HEK293T (cell line): ENCODE measurements at regions not wholly inside any gene's neighbourhood (a gene's known extent, or its start where the extent isn't known, plus 50 kb on each side); places are given as distances from the start of the nearest gene placed in this dataset.

Source experiments
- CTCF ChIA-PET: fragments of 350-600 bp; formaldehyde crosslinking; extraction: SDS; loops from one replicate; lab custom pipeline; 2021; ENCODE audit warnings: antibody characterized with exemption, inconsistent platforms; lab: Yijun Ruan, JAX
- POLR2A ChIA-PET: fragments of 350-600 bp; formaldehyde crosslinking; extraction: SDS; loops from one replicate; lab custom pipeline; 2020; ENCODE audit warnings: antibody characterized with exemption, inconsistent platforms; lab: Yijun Ruan, JAX
- DNase-seq: peaks from one replicate; pipeline ENCODE4 v3.0.0; 2012; ENCODE audit warnings: mixed read lengths; ENCODE audit errors: extremely low spot score
- ARNT ChIP-seq: fragments of 450-650 bp; IDR thresholded peaks from 2 replicates; pipeline ENCODE4 v1.6.1; 2017; ENCODE audit warnings: mild to moderate bottlenecking
- BHLHE40 ChIP-seq: fragments of 450-650 bp; IDR thresholded peaks from 2 replicates; pipeline ENCODE4 v1.6.1; 2016; ENCODE audit warnings: mild to moderate bottlenecking, moderate library complexity, borderline replicate concordance
- CTBP1 ChIP-seq: fragments of 450-650 bp; IDR thresholded peaks from 2 replicates; pipeline ENCODE4 v1.6.1; 2016; ENCODE audit warnings: borderline replicate concordance
- ELF4 ChIP-seq: fragments of 450-650 bp; IDR thresholded peaks from 2 replicates; pipeline ENCODE4 v1.6.1; 2017; ENCODE audit warnings: antibody characterized with exemption
- FOXA1 ChIP-seq: fragments of 450-650 bp; IDR thresholded peaks from 2 replicates; pipeline ENCODE4 v1.6.1; 2016; ENCODE audit warnings: mild to moderate bottlenecking
- FOXK2 ChIP-seq: fragments of 450-650 bp; IDR thresholded peaks from 2 replicates; pipeline ENCODE4 v1.6.1; 2016; ENCODE audit warnings: mild to moderate bottlenecking
- FOXM1 ChIP-seq: fragments of 450-650 bp; IDR thresholded peaks from 2 replicates; pipeline ENCODE4 v1.6.1; 2017; ENCODE audit warnings: mild to moderate bottlenecking, borderline replicate concordance
- HDGF ChIP-seq: fragments of 450-650 bp; IDR thresholded peaks from 2 replicates; pipeline ENCODE4 v1.6.1; 2017; ENCODE audit warnings: antibody characterized with exemption, borderline replicate concordance
- L3MBTL2 ChIP-seq: fragments of 450-650 bp; conservative IDR thresholded peaks from 2 replicates; pipeline ENCODE4 v1.6.1; 2016; ENCODE audit warnings: mild to moderate bottlenecking
- LEF1 ChIP-seq: fragments of 450-650 bp; IDR thresholded peaks from 2 replicates; pipeline ENCODE4 v1.6.1; 2017; ENCODE audit warnings: mild to moderate bottlenecking, borderline replicate concordance
- NFRKB ChIP-seq: fragments of 450-650 bp; IDR thresholded peaks from 2 replicates; pipeline ENCODE4 v1.6.1; 2016; ENCODE audit warnings: mild to moderate bottlenecking, moderate library complexity
- SP1 ChIP-seq: fragments of 450-650 bp; IDR thresholded peaks from 2 replicates; pipeline ENCODE4 v1.6.1; 2017
- SUZ12 ChIP-seq: fragments of 450-650 bp; IDR thresholded peaks from 2 replicates; pipeline ENCODE4 v1.6.1; 2016; ENCODE audit warnings: mild to moderate bottlenecking
- TARDBP ChIP-seq: fragments of 450-650 bp; IDR thresholded peaks from 2 replicates; pipeline ENCODE4 v1.6.1; 2016
- ZNF384 ChIP-seq: fragments of 450-650 bp; IDR thresholded peaks from 2 replicates; pipeline ENCODE4 v1.6.1; 2016
- TF ChIP-seq, protein P1 (sequence below): fragments of 450-650 bp; IDR thresholded peaks from 2 replicates; pipeline ENCODE4 v1.6.1; 2016

- no peak for TF ChIP-seq SP1
- no peak for TF ChIP-seq CTBP1
- no peak for TF ChIP-seq FOXM1
- TF ChIP-seq BHLHE40 = no peak
- no peak for TF ChIP-seq NFRKB
- TF ChIP-seq L3MBTL2 = no peak
- no peak for DNase-seq
- CTCF ChIA-PET = no interaction called here
- POLR2A ChIA-PET = no interaction called here
These were observed 269.1 kb upstream of the FOXQ1 start for GRCh38 chr6:1042583-1043457.

DNA sequence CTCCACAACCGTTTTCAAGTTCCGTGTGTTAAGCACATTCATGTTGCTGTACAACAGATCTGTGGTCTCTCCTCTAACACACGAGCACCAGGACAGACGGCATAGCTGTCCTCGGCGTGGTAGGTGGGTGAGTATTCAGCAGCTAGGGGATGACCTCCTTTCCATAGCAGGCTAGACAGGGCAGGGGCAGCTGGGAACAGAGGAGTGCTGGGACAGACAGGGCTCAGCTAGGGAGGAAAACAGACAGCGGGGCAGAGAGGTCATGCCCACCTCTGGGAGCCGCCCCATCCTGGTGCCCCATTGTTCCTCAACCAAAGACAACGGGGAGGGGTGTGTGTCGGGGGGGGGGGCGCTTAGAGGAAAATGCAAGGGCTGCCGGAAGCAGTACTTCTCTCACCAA, 271.5 kb upstream of the FOXQ1 start:
- POLR2A ChIA-PET = no interaction called here
- DNase-seq = no peak
- TF ChIP-seq CTBP1 (no peak), ARNT (no peak), FOXA1 (no peak), LEF1 (no peak), SUZ12 (no peak), SP1 (no peak), ZNF384 (no peak), FOXM1 (no peak), L3MBTL2 (no peak), ELF4 (no peak), TARDBP (no peak)
- TF ChIP-seq, protein P1, sequence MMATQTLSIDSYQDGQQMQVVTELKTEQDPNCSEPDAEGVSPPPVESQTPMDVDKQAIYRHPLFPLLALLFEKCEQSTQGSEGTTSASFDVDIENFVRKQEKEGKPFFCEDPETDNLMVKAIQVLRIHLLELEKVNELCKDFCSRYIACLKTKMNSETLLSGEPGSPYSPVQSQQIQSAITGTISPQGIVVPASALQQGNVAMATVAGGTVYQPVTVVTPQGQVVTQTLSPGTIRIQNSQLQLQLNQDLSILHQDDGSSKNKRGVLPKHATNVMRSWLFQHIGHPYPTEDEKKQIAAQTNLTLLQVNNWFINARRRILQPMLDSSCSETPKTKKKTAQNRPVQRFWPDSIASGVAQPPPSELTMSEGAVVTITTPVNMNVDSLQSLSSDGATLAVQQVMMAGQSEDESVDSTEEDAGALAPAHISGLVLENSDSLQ = no peak
- CTCF ChIA-PET = no interaction called here

DNA sequence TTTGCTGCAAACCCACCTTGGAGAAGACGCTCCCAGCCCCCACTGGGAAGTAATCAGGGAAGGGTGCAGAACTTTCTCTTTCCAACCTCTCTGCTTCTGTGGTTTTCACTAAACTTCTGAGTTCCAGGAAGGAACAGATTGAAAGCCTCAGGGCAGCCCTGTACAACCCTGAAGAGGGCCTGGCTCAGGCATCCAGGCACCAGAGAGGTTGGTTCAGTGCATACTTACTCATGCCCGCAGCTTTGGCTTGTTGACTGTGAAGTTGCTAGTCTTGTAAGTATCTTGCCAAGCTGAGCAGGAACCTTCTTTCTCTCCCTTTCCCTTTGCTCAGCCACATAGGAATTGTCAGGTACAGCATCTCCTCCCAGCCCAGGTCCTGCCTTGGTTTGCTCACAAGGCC, 272.2 kb upstream of the FOXQ1 start:
- TF ChIP-seq HDGF = no peak
- TF ChIP-seq FOXK2 = no peak
- TF ChIP-seq BHLHE40 = no peak
- TF ChIP-seq TARDBP = no peak
- no peak for TF ChIP-seq FOXM1
- no peak for TF ChIP-seq SUZ12
- no peak for TF ChIP-seq ARNT
- no peak for TF ChIP-seq SP1
- no peak for TF ChIP-seq LEF1
- TF ChIP-seq NFRKB = no peak
- no peak for TF ChIP-seq ELF4
- no peak for TF ChIP-seq ZNF384
- no peak for TF ChIP-seq CTBP1
- no peak for TF ChIP-seq L3MBTL2
- no peak for TF ChIP-seq FOXA1
- ChIA-PET POLR2A (no interaction called here), CTCF (no interaction called here)
- no peak for DNase-seq

DNA sequence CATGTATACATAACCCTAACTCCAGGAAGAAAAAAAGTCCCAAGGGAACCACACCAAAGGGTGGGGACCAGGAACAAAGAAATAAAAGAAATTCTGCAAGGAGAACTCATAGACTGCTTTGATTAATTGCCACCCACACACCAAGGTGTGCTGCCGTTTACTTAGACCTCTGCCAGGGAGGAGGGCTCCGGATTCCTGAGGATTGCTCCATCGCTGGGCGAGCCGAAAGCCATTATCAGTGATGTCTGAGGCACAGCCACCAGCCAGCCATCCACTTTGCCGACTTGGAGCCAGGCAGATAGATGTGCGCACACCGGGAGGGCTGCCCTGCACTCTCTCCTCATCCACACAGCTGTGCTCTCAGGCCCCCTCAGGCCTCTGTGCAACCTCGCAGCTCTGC, 272.7 kb upstream of the FOXQ1 start:
- POLR2A ChIA-PET = no interaction called here
- no peak for DNase-seq
- CTCF ChIA-PET = no interaction called here
- TF ChIP-seq TARDBP (no peak), BHLHE40 (no peak), ZNF384 (no peak), CTBP1 (no peak), NFRKB (no peak), L3MBTL2 (no peak), FOXK2 (no peak), SP1 (no peak), LEF1 (no peak), HDGF (no peak), FOXM1 (no peak), SUZ12 (no peak), FOXA1 (no peak), ARNT (no peak)
- TF ChIP-seq, protein P1 = no peak

GRCh38 chr6:1037430-1038202, 274.3 kb upstream of the FOXQ1 start:
- TF ChIP-seq, protein P1 = no peak
- no peak for TF ChIP-seq ARNT
- no peak for TF ChIP-seq FOXK2
- no peak for TF ChIP-seq TARDBP
- TF ChIP-seq FOXM1 = no peak
- no peak for TF ChIP-seq BHLHE40
- no peak for TF ChIP-seq HDGF
- no peak for TF ChIP-seq NFRKB
- TF ChIP-seq CTBP1 = no peak
- no peak for TF ChIP-seq L3MBTL2
- TF ChIP-seq ELF4 = no peak
- TF ChIP-seq SP1 = no peak
- no peak for TF ChIP-seq LEF1
- TF ChIP-seq ZNF384 = no peak
- TF ChIP-seq FOXA1 = no peak
- ChIA-PET POLR2A (no interaction called here), CTCF (no interaction called here)
- DNase-seq = no peak

- ChIA-PET CTCF (no interaction called here), POLR2A (no interaction called here)
- TF ChIP-seq SUZ12 (no peak), HDGF (no peak), FOXK2 (no peak), FOXA1 (no peak), ARNT (no peak), TARDBP (no peak), NFRKB (no peak)
- TF ChIP-seq, protein P1 = no peak
- DNase-seq = no peak
These were observed 276.5 kb upstream of the FOXQ1 start for GRCh38 chr6:1035401-1035800.
